ENCODE measurements at regions not wholly inside any gene's neighbourhood (a gene's known extent, or its start where the extent isn't known, plus 50 kb on each side); places are given as distances from the start of the nearest gene placed in this dataset.
"Not testable (repeated sequence)": the region's sequence is repeated elsewhere in the genome, so short reads cannot be mapped to it uniquely, and the experiment has no call there.

DNA sequence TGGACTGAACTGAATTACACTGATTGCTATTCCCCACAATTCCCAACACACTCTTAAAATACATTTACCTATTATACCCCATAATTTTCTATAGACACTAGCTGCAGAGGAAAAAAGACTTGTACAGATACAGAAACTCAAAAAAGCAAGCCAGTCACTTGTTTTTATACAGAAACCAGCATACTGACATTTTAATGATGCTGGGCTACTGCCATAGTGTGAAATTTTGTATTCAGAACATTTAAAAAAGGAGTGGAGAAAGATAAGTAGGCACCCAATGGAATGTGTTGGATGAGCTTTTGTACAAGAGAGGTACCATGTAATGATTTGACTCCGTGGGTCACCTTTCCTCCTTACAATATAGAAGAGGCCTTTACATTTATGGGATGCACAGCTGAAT is 740.1 kb downstream of the PLCL1 start:
- H3K4me3 ChIP-seq (ENCODE audit: low read depth in 1 of 5, low read length in 5 of 5): no peak overlapping the region
- no peak overlapping the region for H3K27ac ChIP-seq (ENCODE audit: low read depth, low read length)
- H3K9ac ChIP-seq (ENCODE audit: low read length in 5 of 5): no peak overlapping the region
- H3K36me3 ChIP-seq (ENCODE audit: control insufficient read depth in 5 of 5, insufficient read depth in 5 of 5, low read length in 5 of 5): no peaks in the 10 kb centered on the region
- no peaks in the 10 kb centered on the region for H3K9me3 ChIP-seq (ENCODE audit: control insufficient read depth in 5 of 5, low read length in 5 of 5)
- no peaks in the 10 kb centered on the region for H3K4me1 ChIP-seq (ENCODE audit: control insufficient read depth in 5 of 5, insufficient read depth in 5 of 5, low read length in 5 of 5)
- no peaks in the 10 kb centered on the region for H3K27me3 ChIP-seq (ENCODE audit: control insufficient read depth in 5 of 5, insufficient read depth in 4 of 5, low read length in 5 of 5)

DNA sequence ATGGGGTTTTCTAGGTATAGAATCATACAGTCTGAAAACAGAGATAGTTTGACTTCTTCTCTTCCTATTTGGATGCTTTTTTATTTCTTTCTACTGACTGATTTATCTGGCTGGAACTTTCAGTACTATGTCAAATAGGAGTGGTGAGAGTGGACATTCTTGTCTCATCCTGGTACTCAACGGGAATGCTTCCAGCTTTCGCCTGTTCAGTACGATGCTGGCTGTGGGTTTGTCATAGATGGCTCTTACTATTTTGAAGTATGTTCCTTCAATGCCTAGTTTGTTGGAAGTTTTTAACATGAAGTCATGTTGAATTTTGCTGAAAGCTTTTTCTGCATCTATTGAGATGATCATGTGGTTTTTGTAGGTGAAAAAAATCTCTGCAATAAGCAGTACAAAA is 730.4 kb downstream of the PLCL1 start:
- no peak overlapping the region for H3K9ac ChIP-seq (ENCODE audit: low read length in 5 of 5)
- no peaks in the 10 kb centered on the region for H3K9me3 ChIP-seq (ENCODE audit: control insufficient read depth in 5 of 5, low read length in 5 of 5)
- H3K36me3 ChIP-seq (ENCODE audit: control insufficient read depth in 5 of 5, insufficient read depth in 5 of 5, low read length in 5 of 5): no peaks in the 10 kb centered on the region
- no peaks in the 10 kb centered on the region for H3K4me1 ChIP-seq (ENCODE audit: control insufficient read depth in 5 of 5, insufficient read depth in 5 of 5, low read length in 5 of 5)
- H3K27ac ChIP-seq (ENCODE audit: low read depth, low read length): no peak overlapping the region
- H3K4me3 ChIP-seq (ENCODE audit: low read depth in 1 of 5, low read length in 5 of 5): no peak overlapping the region
- no peaks in the 10 kb centered on the region for H3K27me3 ChIP-seq (ENCODE audit: control insufficient read depth in 5 of 5, insufficient read depth in 4 of 5, low read length in 5 of 5)

DNA sequence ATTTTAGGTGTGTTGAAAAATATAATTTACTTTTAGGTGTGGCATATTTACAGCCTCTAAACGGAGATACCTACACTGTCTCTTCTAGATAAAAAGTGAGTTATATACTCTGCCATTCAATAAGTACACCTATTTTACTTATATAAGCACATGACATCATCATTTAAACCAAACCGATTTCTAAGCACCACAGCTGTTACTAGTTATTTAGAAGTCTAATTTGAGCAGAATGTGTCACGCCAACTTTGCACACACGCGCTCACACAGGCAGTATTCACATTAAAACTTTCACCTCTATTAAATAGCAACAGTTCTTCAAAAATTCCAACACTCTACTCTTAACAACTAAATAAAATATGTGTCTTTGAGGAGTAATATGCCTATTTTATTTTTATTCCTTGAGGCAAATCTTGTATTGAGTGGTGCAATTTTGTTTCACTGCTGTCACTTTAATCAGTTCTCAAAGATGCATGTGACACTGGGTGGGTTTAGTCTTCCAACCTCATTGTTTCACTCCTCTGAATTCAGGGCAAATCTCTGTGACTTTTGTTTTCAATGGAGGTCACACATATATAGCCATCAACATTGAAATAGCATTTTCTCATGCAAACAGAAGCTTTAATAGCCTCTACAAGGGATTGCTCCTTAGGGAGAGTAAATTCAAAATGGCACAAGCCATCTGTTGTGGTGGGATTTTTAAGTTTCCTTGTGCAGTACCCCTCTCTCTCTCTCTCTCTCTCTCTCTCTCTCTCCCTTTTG is 721.0 kb downstream of the PLCL1 start:
- no peaks in the 10 kb centered on the region for H3K27me3 ChIP-seq (ENCODE audit: control insufficient read depth in 5 of 5, insufficient read depth in 4 of 5, low read length in 5 of 5)
- no peaks in the 10 kb centered on the region for H3K4me1 ChIP-seq (ENCODE audit: control insufficient read depth in 5 of 5, insufficient read depth in 5 of 5, low read length in 5 of 5)
- H3K27ac ChIP-seq (ENCODE audit: low read depth, low read length): no peak overlapping the region
- no peak overlapping the region for H3K9ac ChIP-seq (ENCODE audit: low read length in 5 of 5)
- H3K4me3 ChIP-seq (ENCODE audit: low read depth in 1 of 5, low read length in 5 of 5): no peak overlapping the region
- no peaks in the 10 kb centered on the region for H3K9me3 ChIP-seq (ENCODE audit: control insufficient read depth in 5 of 5, low read length in 5 of 5)
- no peaks in the 10 kb centered on the region for H3K36me3 ChIP-seq (ENCODE audit: control insufficient read depth in 5 of 5, insufficient read depth in 5 of 5, low read length in 5 of 5)

DNA sequence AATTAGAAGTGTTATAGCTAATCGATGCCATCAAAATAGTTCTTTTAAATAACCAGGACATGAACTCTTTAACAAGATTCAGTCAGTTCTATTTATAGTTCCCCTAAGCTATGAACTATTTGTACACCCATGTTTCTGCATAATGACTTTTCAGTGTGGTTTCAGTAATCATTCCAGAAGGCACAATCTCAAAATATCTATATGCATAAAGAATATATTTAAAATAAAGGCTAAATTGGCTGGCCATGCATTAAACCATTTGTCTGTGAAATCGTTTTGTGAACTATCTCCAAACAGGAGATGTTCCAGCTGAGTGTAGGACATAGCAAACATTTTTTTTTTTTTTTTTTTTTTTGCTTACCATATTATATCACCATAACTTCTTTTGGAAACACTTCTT is 719.3 kb downstream of the PLCL1 start:
- Histone ChIP-seq H3K9me3 (ENCODE audit: control insufficient read depth in 5 of 5, low read length in 5 of 5) (no peaks in the 10 kb centered on the region), H3K27ac (ENCODE audit: low read depth, low read length) (no peak overlapping the region), H3K4me3 (ENCODE audit: low read depth in 1 of 5, low read length in 5 of 5) (no peak overlapping the region), H3K9ac (ENCODE audit: low read length in 5 of 5) (no peak overlapping the region), H3K4me1 (ENCODE audit: control insufficient read depth in 5 of 5, insufficient read depth in 5 of 5, low read length in 5 of 5) (no peaks in the 10 kb centered on the region), H3K27me3 (ENCODE audit: control insufficient read depth in 5 of 5, insufficient read depth in 4 of 5, low read length in 5 of 5) (no peaks in the 10 kb centered on the region), H3K36me3 (ENCODE audit: control insufficient read depth in 5 of 5, insufficient read depth in 5 of 5, low read length in 5 of 5) (no peaks in the 10 kb centered on the region)

DNA sequence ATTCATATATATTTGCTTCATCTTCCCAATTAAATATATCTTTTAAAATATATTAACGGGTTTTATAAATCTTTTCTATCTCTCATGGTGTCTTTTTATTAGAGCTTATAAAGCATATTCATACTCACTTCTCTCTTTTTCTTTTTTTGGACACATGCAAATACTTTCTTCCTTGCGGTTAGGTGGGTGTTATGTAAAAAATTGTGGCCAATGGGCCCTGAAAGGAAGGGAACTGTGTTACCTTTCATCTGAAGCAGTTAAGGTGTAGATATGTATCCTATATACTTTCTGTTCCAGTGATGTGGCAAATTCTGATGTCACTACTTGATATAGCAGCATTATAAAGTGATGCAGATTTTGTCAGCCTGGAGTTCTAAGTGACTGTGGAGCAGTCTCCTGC is 714.5 kb downstream of the PLCL1 start:
- H3K4me1 ChIP-seq (ENCODE audit: control insufficient read depth in 5 of 5, insufficient read depth in 5 of 5, low read length in 5 of 5): no peaks in the 10 kb centered on the region
- H3K36me3 ChIP-seq (ENCODE audit: control insufficient read depth in 5 of 5, insufficient read depth in 5 of 5, low read length in 5 of 5): no peaks in the 10 kb centered on the region
- no peaks in the 10 kb centered on the region for H3K9me3 ChIP-seq (ENCODE audit: control insufficient read depth in 5 of 5, low read length in 5 of 5)
- H3K9ac ChIP-seq (ENCODE audit: low read length in 5 of 5): no peak overlapping the region
- no peak overlapping the region for H3K27ac ChIP-seq (ENCODE audit: low read depth, low read length)
- no peaks in the 10 kb centered on the region for H3K27me3 ChIP-seq (ENCODE audit: control insufficient read depth in 5 of 5, insufficient read depth in 4 of 5, low read length in 5 of 5)
- no peak overlapping the region for H3K4me3 ChIP-seq (ENCODE audit: low read depth in 1 of 5, low read length in 5 of 5)

DNA sequence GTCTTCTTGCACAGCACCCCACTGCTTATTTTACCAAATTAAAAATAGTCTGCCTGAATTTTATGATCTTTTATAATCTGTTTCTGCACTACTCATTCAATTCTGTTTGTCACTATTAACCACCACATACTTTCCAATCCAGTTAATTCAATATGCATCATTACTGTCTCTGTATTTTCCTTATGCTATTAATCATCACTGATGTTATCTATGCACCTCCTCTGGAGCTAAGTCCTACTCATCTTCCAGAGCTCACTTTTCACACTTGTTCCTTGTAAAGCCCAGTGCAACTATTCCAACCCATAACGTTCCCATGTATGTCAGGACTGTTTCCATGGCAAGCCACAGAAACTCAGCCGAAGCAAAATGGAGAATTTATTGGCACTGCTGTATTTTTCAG is 713.6 kb downstream of the PLCL1 start:
- Histone ChIP-seq H3K9me3 (ENCODE audit: control insufficient read depth in 5 of 5, low read length in 5 of 5) (no peaks in the 10 kb centered on the region), H3K36me3 (ENCODE audit: control insufficient read depth in 5 of 5, insufficient read depth in 5 of 5, low read length in 5 of 5) (no peaks in the 10 kb centered on the region), H3K4me1 (ENCODE audit: control insufficient read depth in 5 of 5, insufficient read depth in 5 of 5, low read length in 5 of 5) (no peaks in the 10 kb centered on the region), H3K9ac (ENCODE audit: low read length in 5 of 5) (no peak overlapping the region), H3K4me3 (ENCODE audit: low read depth in 1 of 5, low read length in 5 of 5) (no peak overlapping the region), H3K27me3 (ENCODE audit: control insufficient read depth in 5 of 5, insufficient read depth in 4 of 5, low read length in 5 of 5) (no peaks in the 10 kb centered on the region), H3K27ac (ENCODE audit: low read depth, low read length) (no peak overlapping the region)

DNA sequence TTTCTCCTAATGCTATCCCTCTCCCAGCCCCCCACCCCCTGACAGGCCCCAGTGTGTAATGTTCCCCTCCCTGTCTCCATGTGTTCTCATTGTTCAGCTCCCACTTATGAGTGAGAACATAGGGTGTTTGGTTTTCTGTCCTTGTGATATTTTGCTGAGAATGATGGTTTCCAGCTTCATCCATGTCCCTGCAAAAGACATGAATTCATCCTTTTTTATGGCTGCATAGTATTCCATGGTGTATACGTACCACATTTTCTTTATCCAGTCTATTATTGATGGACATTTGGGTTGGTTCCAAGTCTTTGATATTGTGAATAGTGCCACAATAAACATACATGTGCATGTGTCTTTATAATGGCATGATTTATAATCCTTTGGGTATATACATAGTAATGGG is 704.2 kb downstream of the PLCL1 start:
- H3K27me3 ChIP-seq (ENCODE audit: control insufficient read depth in 5 of 5, insufficient read depth in 4 of 5, low read length in 5 of 5); H3K27ac ChIP-seq (ENCODE audit: low read depth, low read length); H3K4me1 ChIP-seq (ENCODE audit: control insufficient read depth in 5 of 5, insufficient read depth in 5 of 5, low read length in 5 of 5); H3K9me3 ChIP-seq (ENCODE audit: control insufficient read depth in 5 of 5, low read length in 5 of 5); H3K4me3 ChIP-seq (ENCODE audit: low read depth in 1 of 5, low read length in 5 of 5); H3K9ac ChIP-seq (ENCODE audit: low read length in 5 of 5); H3K36me3 ChIP-seq (ENCODE audit: control insufficient read depth in 5 of 5, insufficient read depth in 5 of 5, low read length in 5 of 5): not testable (repeated sequence)

DNA sequence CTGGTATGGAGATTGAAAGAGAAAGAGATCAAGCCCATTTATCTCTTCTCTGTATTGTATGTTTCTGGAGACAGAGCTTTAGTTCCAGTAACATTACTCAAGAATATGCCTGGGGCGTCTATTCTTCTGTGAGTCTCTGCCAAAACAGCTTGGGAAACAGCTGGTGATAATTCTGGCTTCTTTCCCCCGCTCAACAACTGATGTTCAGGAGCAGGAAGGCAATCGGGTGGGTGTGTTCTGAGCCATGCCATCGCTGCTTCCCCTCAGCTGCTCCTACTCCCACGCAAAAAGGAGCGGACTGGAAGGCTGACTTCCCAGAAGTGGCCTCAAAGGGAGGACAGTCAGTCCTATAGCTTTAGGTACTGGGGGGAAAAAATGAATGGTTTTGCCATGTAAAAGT is 695.1 kb downstream of the PLCL1 start:
- no peaks in the 10 kb centered on the region for H3K36me3 ChIP-seq (ENCODE audit: control insufficient read depth in 5 of 5, insufficient read depth in 5 of 5, low read length in 5 of 5)
- no peak overlapping the region for H3K9ac ChIP-seq (ENCODE audit: low read length in 5 of 5)
- no peaks in the 10 kb centered on the region for H3K9me3 ChIP-seq (ENCODE audit: control insufficient read depth in 5 of 5, low read length in 5 of 5)
- no peak overlapping the region for H3K4me3 ChIP-seq (ENCODE audit: low read depth in 1 of 5, low read length in 5 of 5)
- no peak overlapping the region for H3K27ac ChIP-seq (ENCODE audit: low read depth, low read length)
- peaks cover 0 to 3% (median 0%) of the 10 kb centered on the region in 5 donors for H3K4me1 ChIP-seq (ENCODE audit: control insufficient read depth in 5 of 5, insufficient read depth in 5 of 5, low read length in 5 of 5)
- H3K27me3 ChIP-seq (ENCODE audit: control insufficient read depth in 5 of 5, insufficient read depth in 4 of 5, low read length in 5 of 5): no peaks in the 10 kb centered on the region

DNA sequence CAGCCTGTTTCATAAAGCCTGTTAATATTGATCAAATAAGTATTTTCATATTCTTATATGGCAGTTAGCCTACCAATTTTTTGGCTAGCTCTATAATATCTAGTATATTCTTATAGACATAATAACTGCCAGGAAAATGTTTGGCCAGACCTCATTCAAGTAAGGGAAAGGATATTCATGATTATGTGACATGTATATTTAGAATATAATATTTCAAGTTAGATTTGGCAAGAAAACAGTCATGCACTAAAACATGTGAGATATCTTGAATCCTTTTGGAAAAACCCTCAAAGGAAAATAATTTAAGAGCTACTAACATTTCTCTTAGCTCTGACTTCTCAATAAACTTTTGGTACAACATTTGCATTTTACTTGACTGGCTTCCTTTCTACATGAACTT is 694.1 kb downstream of the PLCL1 start:
- Histone ChIP-seq H3K4me1 (ENCODE audit: control insufficient read depth in 5 of 5, insufficient read depth in 5 of 5, low read length in 5 of 5) (peaks cover 0 to 3% (median 0%) of the 10 kb centered on the region in 5 donors), H3K9me3 (ENCODE audit: control insufficient read depth in 5 of 5, low read length in 5 of 5) (no peaks in the 10 kb centered on the region), H3K9ac (ENCODE audit: low read length in 5 of 5) (no peak overlapping the region), H3K36me3 (ENCODE audit: control insufficient read depth in 5 of 5, insufficient read depth in 5 of 5, low read length in 5 of 5) (no peaks in the 10 kb centered on the region), H3K4me3 (ENCODE audit: low read depth in 1 of 5, low read length in 5 of 5) (no peak overlapping the region), H3K27me3 (ENCODE audit: control insufficient read depth in 5 of 5, insufficient read depth in 4 of 5, low read length in 5 of 5) (no peaks in the 10 kb centered on the region), H3K27ac (ENCODE audit: low read depth, low read length) (no peak overlapping the region)

DNA sequence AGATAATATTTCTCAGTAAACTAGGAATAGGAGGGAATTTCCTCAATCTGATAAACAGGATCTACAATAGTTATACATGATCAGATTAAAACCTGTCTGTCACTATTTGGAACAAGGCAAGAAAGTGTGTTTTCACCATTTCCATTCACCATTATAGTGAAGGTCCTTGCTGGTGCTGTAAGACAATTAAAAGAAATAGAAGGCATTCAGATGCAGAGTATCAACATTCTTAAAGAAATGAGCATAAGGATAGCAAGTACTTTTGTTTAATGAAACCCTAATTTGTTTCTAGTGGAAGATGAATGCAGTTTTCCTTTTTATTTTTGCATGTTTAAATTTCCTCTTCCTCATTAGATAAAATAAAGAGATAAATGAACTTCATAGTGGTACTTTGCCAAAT is 693.7 kb downstream of the PLCL1 start:
- Histone ChIP-seq H3K36me3 (ENCODE audit: control insufficient read depth in 5 of 5, insufficient read depth in 5 of 5, low read length in 5 of 5) (no peaks in the 10 kb centered on the region), H3K4me3 (ENCODE audit: low read depth in 1 of 5, low read length in 5 of 5) (no peak overlapping the region), H3K9me3 (ENCODE audit: control insufficient read depth in 5 of 5, low read length in 5 of 5) (no peaks in the 10 kb centered on the region), H3K27ac (ENCODE audit: low read depth, low read length) (no peak overlapping the region), H3K27me3 (ENCODE audit: control insufficient read depth in 5 of 5, insufficient read depth in 4 of 5, low read length in 5 of 5) (no peaks in the 10 kb centered on the region), H3K4me1 (ENCODE audit: control insufficient read depth in 5 of 5, insufficient read depth in 5 of 5, low read length in 5 of 5) (peaks cover 0 to 3% (median 0%) of the 10 kb centered on the region in 5 donors), H3K9ac (ENCODE audit: low read length in 5 of 5) (no peak overlapping the region)
